GM10266 (cell line): ENCODE measurements at regions not wholly inside any gene's neighbourhood (a gene's known extent, or its start where the extent isn't known, plus 50 kb on each side); places are given as distances from the start of the nearest gene placed in this dataset.

ENCODE experiments used
- DNase-seq: peaks from one replicate; pipeline ENCODE4 v3.0.0; 2012; ENCODE audit errors: extremely low spot score
- TF ChIP-seq, protein P1 (sequence below): IDR thresholded peaks from 2 replicates; pipeline ENCODE4 v1.5.1; 2012; ENCODE audit warnings: mild to moderate bottlenecking, low read depth; ENCODE audit not compliant: control insufficient read depth, insufficient read depth; ENCODE audit errors: missing control alignments

DNA sequence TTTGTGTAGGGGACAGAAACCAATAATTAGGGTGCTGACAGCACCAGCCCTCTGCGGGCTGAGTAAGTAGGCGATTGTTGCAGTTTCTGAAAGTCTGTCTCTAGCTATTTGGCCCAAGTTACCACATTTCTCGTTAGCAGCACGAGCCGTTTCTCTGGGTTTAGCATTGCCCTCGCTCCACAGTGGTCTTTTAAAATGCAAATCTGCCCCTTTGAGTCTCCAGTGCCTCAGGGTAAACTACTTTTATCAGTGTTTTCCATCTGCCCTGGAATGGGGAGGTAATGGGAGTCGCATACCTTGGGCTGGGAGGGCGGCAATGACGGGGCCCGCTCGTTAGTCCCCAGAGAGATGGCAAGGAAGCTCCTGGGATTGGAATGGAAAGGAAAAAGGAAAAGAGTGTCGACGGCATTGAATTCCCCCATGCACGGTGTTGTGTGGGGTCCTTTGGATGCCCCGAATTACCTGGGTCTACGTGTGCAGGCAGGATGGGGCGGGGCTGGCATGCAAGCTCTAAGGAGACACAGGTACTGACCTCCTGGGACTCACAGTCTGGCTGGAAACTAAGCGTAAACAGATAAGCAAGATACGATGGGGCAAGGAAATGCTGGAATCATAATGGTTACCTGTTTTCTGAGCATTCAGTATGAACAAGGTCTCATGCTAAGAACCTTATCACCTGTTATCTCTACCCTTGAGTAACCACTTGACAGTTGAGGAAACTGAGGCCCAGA is 131.8 kb upstream of the MAP1LC3B2 start:
- DNase-seq: no peak
- TF ChIP-seq, protein P1, sequence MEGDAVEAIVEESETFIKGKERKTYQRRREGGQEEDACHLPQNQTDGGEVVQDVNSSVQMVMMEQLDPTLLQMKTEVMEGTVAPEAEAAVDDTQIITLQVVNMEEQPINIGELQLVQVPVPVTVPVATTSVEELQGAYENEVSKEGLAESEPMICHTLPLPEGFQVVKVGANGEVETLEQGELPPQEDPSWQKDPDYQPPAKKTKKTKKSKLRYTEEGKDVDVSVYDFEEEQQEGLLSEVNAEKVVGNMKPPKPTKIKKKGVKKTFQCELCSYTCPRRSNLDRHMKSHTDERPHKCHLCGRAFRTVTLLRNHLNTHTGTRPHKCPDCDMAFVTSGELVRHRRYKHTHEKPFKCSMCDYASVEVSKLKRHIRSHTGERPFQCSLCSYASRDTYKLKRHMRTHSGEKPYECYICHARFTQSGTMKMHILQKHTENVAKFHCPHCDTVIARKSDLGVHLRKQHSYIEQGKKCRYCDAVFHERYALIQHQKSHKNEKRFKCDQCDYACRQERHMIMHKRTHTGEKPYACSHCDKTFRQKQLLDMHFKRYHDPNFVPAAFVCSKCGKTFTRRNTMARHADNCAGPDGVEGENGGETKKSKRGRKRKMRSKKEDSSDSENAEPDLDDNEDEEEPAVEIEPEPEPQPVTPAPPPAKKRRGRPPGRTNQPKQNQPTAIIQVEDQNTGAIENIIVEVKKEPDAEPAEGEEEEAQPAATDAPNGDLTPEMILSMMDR: no peak

DNA sequence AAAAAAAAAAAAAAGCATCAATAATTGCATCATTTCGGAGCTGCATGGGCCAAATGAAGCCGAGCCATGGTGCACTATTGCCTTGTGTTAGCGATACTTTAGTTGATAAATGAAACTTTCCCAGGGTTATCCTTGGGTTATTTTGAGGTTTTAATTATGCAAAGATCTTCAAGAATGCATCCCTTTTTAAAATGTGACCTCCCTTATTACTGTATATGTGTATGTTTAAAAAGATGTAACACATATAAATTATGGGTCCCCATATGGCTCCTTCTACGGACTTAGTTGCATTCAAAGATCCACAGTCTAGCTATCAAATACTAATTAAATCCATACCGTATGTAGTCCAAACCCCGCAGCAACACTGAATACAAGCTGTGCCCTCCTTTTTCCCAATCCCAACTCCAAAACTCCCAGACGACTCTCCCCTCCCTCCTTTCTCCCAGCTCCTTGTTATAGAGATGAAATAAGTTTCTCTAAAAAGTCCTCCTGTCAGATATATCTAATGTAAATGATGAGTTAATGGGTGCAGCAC is 129.3 kb upstream of the MAP1LC3B2 start:
- TF ChIP-seq, protein P1: no peak
- DNase-seq: no peak

DNA sequence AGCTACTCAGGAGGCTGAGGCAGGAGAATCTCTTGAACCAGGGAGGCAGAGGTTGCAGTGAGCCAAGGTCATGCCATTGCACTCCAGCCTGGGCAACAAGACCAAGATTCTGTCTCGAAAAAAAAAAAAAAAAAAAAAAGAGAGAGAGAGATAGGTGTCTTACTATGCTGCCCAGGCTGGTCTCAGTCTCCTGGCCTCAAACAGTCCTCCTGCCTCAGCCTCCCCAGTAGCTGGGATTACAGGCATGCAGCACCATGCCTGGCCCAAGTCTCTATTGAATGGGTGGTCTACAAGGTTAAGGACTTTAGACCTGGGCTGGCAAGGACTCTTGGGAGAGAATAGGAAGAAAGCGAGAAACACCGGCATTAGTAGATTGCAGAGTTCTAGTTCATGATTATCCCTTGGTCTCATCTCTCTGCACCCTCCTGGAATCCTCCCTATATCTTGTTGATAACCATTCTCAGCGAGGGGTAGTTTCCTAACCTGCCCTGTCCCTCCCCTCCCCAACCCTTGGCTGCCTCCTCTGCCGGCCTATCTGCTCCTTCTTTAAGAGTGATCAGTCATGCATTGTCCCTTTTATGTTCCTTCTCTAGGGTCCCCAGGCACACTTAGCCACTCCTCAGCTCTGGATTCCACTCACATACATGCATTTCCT is 128.1 kb upstream of the MAP1LC3B2 start:
- TF ChIP-seq, protein P1: no peak
- no peak for DNase-seq

DNA sequence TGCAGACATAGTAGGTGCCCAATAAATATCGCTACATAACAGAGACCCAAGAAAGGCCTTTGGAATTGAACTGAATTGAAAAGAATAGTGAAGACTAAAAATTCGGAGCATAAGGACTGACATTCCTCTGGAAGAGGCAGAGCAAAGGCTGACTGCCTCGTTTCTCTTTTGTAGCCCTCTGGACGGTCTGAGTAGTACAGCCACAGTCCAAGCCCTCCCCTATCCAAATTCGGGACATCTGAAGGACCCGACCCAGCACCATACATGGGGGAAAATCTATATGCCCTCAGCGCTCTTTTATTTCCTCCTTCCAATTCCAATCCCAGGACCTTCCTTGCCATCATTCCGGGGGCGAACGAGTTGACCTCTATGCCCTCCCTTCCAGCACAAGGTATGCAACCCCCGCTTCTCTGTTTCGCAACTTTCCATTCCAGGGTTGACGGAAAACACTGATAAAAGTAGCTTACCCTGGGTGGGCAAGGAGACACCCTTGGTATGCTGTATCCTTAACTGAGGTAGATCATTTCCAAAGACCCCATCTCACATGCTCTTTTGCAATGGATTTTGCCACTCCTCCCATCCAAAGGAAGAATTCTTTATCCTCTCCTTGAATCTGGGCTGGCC is 127.4 kb upstream of the MAP1LC3B2 start:
- TF ChIP-seq, protein P1: no peak
- no peak for DNase-seq

DNA sequence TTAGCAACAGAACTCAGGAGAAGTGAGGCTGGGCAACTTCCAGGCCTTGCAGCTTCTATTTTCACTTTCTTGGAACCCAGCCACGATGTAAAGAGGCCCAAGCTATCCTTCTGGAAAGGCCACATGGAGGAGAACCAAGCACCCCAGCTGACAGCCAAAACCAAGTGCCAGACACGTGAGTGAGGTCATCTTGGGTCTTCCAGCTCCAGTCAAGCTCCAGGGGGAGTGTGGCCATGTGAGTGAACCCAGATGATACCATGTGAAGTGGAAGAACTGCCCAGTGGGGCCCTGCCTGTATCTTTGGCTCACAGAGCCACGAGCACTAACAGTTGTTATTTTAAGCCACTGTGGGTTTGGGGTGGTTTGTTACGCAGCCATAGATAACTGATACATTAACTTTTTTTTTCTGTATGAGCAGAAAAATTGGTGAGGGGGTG is 126.8 kb upstream of the MAP1LC3B2 start:
- TF ChIP-seq, protein P1: no peak
- no peak for DNase-seq

DNA sequence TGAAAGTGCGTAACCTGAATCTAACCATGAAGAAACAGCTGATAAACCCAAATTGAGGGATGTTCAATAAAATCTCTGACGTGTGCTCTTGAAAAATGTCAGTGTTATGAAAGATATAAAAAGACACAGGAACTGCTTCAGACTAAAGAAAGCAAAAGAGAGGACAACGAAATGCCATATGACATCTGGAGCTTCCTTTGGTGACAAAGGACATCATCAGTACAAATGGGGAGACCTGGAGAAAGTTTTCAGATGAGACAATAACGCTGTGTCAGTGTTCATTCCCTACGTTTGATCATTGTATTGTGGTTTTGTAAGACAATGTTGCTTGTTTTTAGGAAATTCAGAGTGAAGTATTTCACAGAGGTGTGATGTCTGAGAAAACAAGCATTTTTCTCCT is 125.9 kb upstream of the MAP1LC3B2 start:
- TF ChIP-seq, protein P1: no peak
- DNase-seq: no peak
